Activated CD8-positive, alpha-beta T cell treated with anti-CD3 and anti-CD28 coated beads for 36 hours (primary cell): ENCODE measurements at regions not wholly inside any gene's neighbourhood (a gene's known extent, or its start where the extent isn't known, plus 50 kb on each side); places are given as distances from the start of the nearest gene placed in this dataset.

Experiments used
- ATAC-seq: fragments of 200-7000 bp; cut with Tn5 transposase; one replicate; pipeline ENCODE4 v1.10.0; 2021; ENCODE audit warnings: mild to moderate bottlenecking, moderate library complexity
- CTCF ChIA-PET: fragments of 350-600 bp; sonication (Branson Sonifier 250); formaldehyde crosslinking; loops from one replicate; lab custom pipeline; 2021; ENCODE audit warnings: antibody characterized with exemption; lab: Charles Lee
- POLR2A ChIA-PET: fragments of 350-600 bp; sonication (Branson Sonifier 250); formaldehyde crosslinking; loops from one replicate; lab custom pipeline; 2021; ENCODE audit warnings: antibody characterized with exemption; lab: Charles Lee
- DNase-seq: peaks from one replicate; pipeline ENCODE4 v3.0.0-alpha.2; 2020
- H3K27ac Mint-ChIP-seq: one replicate; pipeline ENCODE4 v1.8.0; 2021; ENCODE audit warnings: mild to moderate bottlenecking, mixed read lengths
- H3K27me3 Mint-ChIP-seq: one replicate; pipeline ENCODE4 v1.8.0; 2021; ENCODE audit warnings: mixed read lengths
- H3K36me3 Mint-ChIP-seq: one replicate; pipeline ENCODE4 v1.8.0; 2021; ENCODE audit warnings: low read depth, mixed read lengths
- H3K4me1 Mint-ChIP-seq: one replicate; pipeline ENCODE4 v1.8.0; 2021; ENCODE audit warnings: low read depth, mixed read lengths
- H3K4me3 Mint-ChIP-seq: one replicate; pipeline ENCODE4 v1.8.0; 2021; ENCODE audit warnings: mild to moderate bottlenecking, moderate library complexity, mixed read lengths
- H3K9me3 Mint-ChIP-seq: one replicate; pipeline ENCODE4 v1.8.0; 2021; ENCODE audit warnings: mixed read lengths
- intact Hi-C: fragments of 100-400 bp; cut with micrococcal nuclease; formaldehyde crosslinking; loops from one replicate; pipeline ENCODE4 v1.10.0; 2022
- TF ChIP-seq, protein P1 (sequence below): fragments of 200-600 bp; IDR thresholded peaks from one replicate; pipeline ENCODE4 v1.8.0; 2022; ENCODE audit warnings: antibody characterized with exemption, mild to moderate bottlenecking

DNA sequence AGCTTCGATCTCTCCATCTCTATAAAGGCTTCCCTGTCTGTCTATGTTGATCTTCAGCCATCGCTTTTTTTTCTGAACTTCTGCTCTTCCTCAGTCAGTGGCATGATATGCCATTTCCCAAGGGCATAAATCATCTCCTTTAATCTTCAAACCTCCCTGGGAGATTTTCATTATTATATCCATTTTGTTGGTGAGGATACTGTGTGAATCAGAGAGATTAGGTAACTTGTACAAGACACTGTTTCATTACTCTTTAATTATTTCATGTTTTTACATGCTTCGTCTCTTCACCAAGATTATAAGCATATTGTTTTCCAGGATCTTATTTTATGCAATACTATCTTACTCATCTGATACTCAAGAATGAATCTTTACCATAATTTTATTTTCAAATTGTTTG is 124.8 kb upstream of the ATP11B start:
- intact Hi-C loops, result no loop called here
- ChIA-PET CTCF (no interaction called here), POLR2A (no interaction called here)
- Mint-ChIP-seq H3K4me1 (no peaks in the 10 kb centered on the region), H3K36me3 (no peaks in the 10 kb centered on the region), H3K27me3 (peaks cover 21% of the 10 kb centered on the region), H3K4me3 (no peak overlapping the region), H3K9me3 (no peaks in the 10 kb centered on the region), H3K27ac (no peak overlapping the region)
- TF ChIP-seq, protein P1, sequence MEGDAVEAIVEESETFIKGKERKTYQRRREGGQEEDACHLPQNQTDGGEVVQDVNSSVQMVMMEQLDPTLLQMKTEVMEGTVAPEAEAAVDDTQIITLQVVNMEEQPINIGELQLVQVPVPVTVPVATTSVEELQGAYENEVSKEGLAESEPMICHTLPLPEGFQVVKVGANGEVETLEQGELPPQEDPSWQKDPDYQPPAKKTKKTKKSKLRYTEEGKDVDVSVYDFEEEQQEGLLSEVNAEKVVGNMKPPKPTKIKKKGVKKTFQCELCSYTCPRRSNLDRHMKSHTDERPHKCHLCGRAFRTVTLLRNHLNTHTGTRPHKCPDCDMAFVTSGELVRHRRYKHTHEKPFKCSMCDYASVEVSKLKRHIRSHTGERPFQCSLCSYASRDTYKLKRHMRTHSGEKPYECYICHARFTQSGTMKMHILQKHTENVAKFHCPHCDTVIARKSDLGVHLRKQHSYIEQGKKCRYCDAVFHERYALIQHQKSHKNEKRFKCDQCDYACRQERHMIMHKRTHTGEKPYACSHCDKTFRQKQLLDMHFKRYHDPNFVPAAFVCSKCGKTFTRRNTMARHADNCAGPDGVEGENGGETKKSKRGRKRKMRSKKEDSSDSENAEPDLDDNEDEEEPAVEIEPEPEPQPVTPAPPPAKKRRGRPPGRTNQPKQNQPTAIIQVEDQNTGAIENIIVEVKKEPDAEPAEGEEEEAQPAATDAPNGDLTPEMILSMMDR, result no peak
- ATAC-seq (no peak), DNase-seq (no peak)

DNA sequence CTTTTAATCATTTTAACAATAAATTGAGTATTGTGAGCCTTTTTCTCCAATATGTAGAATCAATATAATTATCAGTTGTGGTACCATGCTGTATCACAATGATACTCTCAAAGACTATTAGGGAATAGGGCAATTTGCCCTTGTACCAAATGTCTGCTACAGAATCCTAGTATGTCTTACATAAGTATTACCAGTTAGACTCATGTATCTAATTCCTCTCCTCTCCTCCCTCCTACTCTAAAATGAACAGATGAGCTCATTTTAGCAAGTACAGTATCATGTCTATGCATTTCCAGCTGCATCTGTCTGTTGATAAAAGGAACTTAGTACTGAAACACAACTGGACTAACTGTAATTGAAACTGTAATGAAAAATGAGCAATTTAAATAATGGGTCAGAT is 124.3 kb upstream of the ATP11B start:
- no peaks in the 10 kb centered on the region for H3K4me1 Mint-ChIP-seq
- H3K4me3 Mint-ChIP-seq, result no peak overlapping the region
- ChIA-PET CTCF (interaction anchor here (0.8 kb wide), 1 partner anchor 15 kb away, joined by 3 read pairs; no protein-coding TSS in a partner anchor), POLR2A (no interaction called here)
- peaks cover 22% of the 10 kb centered on the region for H3K27me3 Mint-ChIP-seq
- H3K36me3 Mint-ChIP-seq, result no peaks in the 10 kb centered on the region
- no peak for DNase-seq
- ATAC-seq, result no peak
- H3K9me3 Mint-ChIP-seq, result no peaks in the 10 kb centered on the region
- intact Hi-C loops, result no loop called here
- H3K27ac Mint-ChIP-seq, result no peak overlapping the region
- TF ChIP-seq, protein P1, result no peak

DNA sequence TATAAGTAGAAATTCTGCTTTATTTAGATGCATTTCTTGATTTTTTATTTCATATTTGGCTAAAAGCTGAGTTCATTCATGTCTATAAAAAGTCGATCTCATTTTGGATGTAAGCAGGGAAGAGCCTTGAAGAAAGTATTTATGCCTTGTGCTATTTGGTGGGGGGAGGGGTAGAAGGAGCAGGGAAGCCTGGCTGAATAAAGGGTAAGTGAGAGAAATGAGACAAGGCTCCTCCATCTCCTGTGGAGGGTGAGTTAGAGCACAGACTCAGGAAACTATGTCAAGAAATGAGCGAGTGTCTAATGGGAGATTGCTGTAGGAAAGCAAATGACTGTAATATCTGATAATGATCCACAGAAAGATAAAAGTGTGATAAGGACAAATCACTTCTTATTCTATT is 121.8 kb upstream of the ATP11B start:
- no peaks in the 10 kb centered on the region for H3K36me3 Mint-ChIP-seq
- H3K27ac Mint-ChIP-seq, result no peak overlapping the region
- H3K4me3 Mint-ChIP-seq, result no peak overlapping the region
- ChIA-PET CTCF (interaction anchor here (1.0 kb wide), 1 partner anchor 12 kb away, joined by 4 read pairs; no protein-coding TSS in a partner anchor), POLR2A (no interaction called here)
- no peaks in the 10 kb centered on the region for H3K9me3 Mint-ChIP-seq
- no peak for DNase-seq
- H3K4me1 Mint-ChIP-seq, result no peaks in the 10 kb centered on the region
- intact Hi-C loops, result no loop called here
- no peak for ATAC-seq
- H3K27me3 Mint-ChIP-seq, result peaks cover 24% of the 10 kb centered on the region
- TF ChIP-seq, protein P1, result no peak

DNA sequence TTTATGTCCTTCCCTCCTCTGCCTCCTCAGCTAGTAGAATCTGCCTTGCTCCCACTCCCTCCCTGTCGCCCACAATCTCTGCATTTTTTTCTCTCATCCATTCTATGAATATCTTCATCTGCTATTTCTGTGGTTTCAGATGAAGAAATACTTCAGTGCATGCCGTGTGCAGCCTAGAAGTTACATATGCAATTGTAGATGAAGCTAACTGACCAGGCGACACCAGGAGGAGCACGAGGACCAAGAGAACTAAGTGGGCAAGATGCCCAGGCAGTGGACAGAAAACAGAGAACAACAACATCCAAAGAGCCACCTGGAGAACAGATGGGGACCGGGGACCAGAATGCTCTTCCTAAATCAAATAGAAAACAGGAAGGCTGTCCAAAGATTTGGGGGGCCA is 121.4 kb upstream of the ATP11B start:
- DNase-seq (no peak), ATAC-seq (no peak)
- Mint-ChIP-seq H3K27me3 (peaks cover 24% of the 10 kb centered on the region), H3K9me3 (no peaks in the 10 kb centered on the region), H3K4me3 (no peak overlapping the region), H3K4me1 (no peaks in the 10 kb centered on the region), H3K27ac (no peak overlapping the region), H3K36me3 (no peaks in the 10 kb centered on the region)
- intact Hi-C loops, result no loop called here
- POLR2A ChIA-PET, result no interaction called here
- TF ChIP-seq, protein P1, result no peak
- CTCF ChIA-PET, result interaction anchor here (1.0 kb wide), 1 partner anchor 12 kb away, joined by 4 read pairs; no protein-coding TSS in a partner anchor

DNA sequence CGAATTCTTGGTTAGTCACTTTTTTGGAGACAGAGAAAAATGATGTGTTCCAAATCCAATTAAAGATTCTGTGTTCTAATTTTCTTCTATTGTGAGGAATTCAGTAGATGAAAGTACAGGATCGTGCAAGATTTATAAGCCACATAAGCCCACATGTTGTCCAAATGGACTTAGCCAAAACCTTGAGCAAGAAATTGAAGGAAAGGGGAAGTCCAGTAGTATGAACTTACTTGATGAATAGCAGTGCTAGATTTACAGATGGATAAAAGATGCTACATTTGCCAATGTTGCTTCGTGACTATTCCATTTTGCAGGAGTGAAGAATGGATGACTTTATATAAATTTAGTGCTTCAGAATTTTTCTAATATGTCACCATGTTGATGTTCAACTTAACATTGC is 120.0 kb upstream of the ATP11B start:
- ATAC-seq, result no peak

More for the DNA sequence above, 120.0 kb upstream of the ATP11B start:
- intact Hi-C loops, result no loop called here
- H3K4me1 Mint-ChIP-seq, result no peaks in the 10 kb centered on the region
- DNase-seq, result no peak
- peaks cover 21% of the 10 kb centered on the region for H3K27me3 Mint-ChIP-seq
- H3K36me3 Mint-ChIP-seq, result no peaks in the 10 kb centered on the region
- TF ChIP-seq, protein P1, result no peak
- CTCF ChIA-PET, result interaction anchor here (2.3 kb wide), 1 partner anchor 10 kb away, joined by 9 read pairs; no protein-coding TSS in a partner anchor
- H3K4me3 Mint-ChIP-seq, result no peak overlapping the region
- POLR2A ChIA-PET, result no interaction called here
- no peaks in the 10 kb centered on the region for H3K9me3 Mint-ChIP-seq
- no peak overlapping the region for H3K27ac Mint-ChIP-seq
